Fibroblast of gingiva (primary cell): ENCODE measurements at regions not wholly inside any gene's neighbourhood (a gene's known extent, or its start where the extent isn't known, plus 50 kb on each side); places are given as distances from the start of the nearest gene placed in this dataset.
A peak's percentile ranks its signal among the peaks of the same experiment; 100 is the strongest.
"Not testable (repeated sequence)": the region's sequence is repeated elsewhere in the genome, so short reads cannot be mapped to it uniquely, and the experiment has no call there.

ENCODE experiments used
- DNase-seq: peaks from one replicate; pipeline ENCODE4 v3.0.0-alpha.2; 2011; ENCODE audit warnings: low read depth

DNA sequence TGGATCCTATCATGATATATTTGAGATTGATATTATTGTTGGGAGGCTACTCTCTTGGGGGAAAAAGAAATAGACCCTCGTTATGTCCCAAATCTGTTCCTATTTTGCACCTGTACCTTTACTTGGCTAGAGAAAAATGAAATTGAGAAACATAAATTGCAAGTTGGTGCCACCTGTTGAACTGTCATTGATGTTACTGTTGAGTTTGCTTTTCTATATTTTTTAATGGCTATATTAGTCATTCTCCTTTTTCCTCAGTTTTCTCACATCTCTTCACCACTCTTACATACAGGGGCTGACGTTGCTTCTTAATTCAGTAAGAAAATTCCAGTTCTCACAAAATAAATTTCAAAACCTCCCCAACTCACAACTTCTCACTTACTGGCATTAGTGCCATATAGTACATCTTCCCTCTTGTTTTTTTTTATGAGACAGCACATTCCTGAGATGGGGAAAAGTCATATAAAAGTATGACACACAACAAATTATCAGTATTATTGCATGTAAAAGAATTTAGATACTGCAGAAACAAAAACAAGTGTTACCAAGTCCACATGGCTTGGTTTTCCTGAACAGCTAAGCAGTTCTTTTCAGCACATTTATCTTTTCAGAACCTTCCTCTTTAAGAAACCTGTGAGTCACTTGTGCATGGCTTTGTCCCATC is 348.3 kb upstream of the DSEL start:
- DNase-seq: peak; percentile 76

DNA sequence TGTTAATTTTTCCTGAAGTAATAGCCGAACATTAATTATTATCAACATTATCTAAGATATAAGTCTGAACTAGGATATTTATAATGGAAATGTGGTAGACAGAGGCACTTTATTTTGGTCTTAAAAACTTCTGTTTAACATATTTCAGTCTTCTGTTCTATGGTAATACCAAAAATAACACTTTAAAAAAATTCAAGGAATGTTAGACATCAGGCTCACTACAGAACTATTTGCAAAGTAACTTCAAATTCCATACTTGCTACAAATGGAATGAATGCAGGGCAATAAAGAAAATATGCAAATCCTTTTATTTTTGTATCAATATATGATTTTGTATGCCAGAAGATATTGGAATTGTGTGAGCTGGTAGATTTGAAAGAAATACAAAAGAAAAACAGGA is 345.5 kb upstream of the DSEL start:
- no peak for DNase-seq

GRCh38 chr18:67854340-67854739 is 337.8 kb upstream of the DSEL start:
- peak; percentile 80 for DNase-seq

DNA sequence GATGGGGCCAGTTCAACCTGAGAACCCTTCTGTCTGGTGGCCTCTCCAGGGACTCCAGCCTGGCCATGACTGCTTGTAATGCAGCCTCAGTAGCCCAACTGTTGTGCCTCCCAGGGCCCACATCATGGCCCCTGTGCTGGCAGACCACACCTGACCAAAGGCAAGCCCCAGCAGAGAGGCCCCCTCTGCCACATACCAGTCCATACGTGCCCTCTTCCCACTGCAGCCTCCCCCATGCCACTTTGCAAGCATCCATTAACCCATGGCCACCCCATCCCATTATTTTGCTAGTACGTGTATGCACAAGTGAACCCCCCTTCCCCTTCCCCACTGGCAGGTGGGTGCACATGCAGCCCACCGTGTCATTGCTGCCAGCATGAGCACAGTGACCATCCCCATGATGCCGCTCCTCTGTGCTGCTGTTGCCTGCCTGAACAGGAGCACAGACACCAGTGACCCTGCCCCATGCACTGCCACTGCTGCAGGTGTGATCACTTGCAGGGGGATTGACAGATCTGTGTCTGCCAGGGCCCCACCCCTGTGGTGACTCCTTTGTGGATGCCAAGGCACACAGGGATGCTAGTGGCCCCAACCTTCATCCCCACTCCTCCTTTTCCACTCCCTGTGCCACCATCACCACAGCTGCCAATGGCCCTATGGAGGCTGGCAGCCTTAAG is 330.0 kb upstream of the DSEL start:
- no peak for DNase-seq

DNA sequence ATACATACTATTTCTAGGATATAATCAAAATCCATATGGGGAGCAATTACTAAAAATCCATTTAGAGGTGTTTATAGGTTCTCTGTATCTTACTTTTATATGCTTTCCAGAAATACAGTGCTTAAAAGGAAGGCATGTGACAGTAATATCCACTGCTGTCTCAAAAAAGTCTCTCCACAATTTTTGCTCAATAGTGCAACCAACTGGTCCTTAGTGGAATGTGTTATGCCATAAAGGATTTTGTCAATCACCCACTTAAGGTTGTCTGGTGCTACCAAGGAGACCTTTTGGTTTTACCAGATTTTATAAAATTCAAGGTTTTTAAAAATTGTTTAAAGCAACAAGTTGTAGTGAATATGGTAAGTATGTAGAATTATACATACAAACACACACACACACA is 328.5 kb upstream of the DSEL start:
- peak; percentile 10 for DNase-seq

DNA sequence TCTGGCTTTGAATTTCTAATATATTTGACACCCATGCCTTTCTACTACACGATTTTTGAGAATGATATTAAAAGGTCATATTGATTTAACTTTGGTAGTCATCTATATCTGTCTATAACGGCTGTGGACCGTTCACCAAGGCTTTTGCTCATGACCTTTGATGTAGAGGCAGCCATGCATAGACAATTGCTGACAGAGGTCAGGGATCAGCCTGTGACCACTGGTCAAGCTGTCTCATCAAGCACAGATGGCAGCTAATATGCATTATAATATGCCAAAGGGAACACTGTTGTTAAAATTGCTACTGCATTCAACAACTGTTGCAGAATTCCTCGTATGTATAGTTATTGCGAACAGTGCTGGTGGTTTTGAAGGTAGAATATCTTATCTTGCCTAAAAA is 323.9 kb upstream of the DSEL start:
- no peak for DNase-seq

GRCh38 chr18:67818432-67818831 is 301.9 kb upstream of the DSEL start:
- no peak for DNase-seq

GRCh38 chr18:67815280-67815679 is 298.8 kb upstream of the DSEL start:
- DNase-seq: no peak

DNA sequence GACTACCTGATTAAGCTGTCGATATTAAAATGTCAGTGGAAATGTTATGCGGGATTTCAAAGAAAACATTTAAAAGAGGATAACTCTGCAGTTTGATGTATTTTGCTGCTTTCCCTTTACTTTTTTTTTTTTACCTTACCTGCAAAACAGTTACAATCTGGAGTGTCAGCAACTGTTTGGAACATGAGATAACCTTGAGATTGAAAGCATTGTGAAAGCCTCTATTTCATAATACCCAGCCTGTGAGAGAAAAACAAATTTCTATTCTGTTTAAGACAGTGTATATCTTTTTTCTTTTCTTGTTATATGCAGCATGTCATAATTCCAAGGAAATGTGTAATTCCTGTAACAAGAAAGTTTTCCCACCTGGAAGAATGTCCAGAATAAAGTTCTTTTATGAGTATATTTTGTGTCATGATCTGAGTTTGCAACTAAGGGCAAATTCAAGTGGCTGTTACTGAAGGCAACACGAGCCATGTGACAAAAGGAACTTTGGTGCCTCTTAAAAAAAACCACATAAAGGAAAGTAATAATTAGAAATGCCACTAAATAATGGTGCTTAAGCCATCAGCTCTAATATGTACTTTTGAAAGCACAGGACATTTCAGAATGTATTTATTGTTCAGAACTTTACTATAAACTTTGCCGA is 297.0 kb upstream of the DSEL start:
- DNase-seq: no peak

GRCh38 chr18:67805261-67805660 is 288.7 kb upstream of the DSEL start:
- no peak for DNase-seq

GRCh38 chr18:67794521-67794920 is 278.0 kb upstream of the DSEL start:
- peak; percentile 5 for DNase-seq

- DNase-seq: no peak
These were observed 274.0 kb upstream of the DSEL start for GRCh38 chr18:67790527-67790926.

GRCh38 chr18:67789165-67789545 is 272.6 kb upstream of the DSEL start:
- DNase-seq: no peak

GRCh38 chr18:67788310-67789164 is 272.0 kb upstream of the DSEL start:
- no peak for DNase-seq

GRCh38 chr18:67783196-67783946 is 266.9 kb upstream of the DSEL start:
- DNase-seq: peak; percentile 71

- no peak for DNase-seq
These were observed 261.5 kb upstream of the DSEL start for GRCh38 chr18:67778016-67778415.

DNA sequence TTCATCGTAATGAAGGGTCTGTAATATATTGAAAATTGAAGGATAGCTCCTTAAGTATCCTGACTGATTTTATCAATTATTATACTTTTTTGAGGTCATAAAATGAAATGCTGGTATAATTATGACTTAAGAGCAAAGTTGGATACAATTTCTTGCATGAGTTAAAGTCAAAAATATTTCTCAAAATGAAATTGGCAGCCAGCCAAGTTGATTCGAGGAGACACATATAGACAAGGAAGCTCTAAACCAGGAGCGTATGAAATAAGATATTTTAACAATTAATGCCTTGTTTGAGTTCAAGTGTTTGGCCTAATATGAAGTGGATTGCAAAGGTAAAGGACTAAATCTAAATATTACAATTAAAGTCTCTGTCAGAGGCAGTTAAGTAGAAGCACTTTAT is 260.4 kb upstream of the DSEL start:
- DNase-seq: peak; percentile 11

DNA sequence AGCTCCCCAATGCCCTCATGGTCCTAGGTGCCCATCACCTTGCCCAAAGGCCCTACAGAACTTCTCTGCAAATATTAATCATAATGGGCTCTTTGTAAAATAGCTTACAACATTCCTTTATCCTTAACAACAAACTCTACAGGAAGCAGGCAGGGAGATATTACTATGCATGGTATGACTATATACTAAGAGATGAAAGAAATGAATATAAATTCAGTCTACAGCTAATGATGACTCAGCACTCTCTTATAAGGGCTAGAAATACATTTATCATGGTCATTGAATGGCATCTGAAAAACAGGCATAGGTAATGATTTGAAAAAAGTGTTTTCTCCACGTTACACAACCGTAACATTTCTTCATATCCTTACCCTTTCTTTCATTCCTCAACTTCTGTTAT is 254.8 kb upstream of the DSEL start:
- DNase-seq: peak; percentile 2

DNA sequence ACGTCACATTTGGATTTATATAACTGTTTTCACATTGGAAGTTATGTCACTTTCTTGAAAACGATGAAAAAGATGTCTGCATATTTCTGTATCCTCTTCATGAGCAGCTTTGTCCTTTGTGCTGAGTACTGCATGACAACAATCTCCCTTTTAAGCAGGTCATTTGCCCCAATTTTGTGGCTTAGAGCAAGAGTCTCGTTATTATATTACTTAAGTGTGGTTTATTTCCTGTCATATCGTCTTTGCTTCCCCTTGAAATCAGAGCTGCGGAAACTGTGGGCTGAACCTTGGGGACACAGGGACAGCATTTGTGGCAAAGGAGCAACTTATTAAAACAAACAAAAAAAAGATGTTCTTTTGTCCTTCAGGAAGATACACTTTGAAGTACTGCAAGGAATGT is 254.0 kb upstream of the DSEL start:
- no peak for DNase-seq

DNA sequence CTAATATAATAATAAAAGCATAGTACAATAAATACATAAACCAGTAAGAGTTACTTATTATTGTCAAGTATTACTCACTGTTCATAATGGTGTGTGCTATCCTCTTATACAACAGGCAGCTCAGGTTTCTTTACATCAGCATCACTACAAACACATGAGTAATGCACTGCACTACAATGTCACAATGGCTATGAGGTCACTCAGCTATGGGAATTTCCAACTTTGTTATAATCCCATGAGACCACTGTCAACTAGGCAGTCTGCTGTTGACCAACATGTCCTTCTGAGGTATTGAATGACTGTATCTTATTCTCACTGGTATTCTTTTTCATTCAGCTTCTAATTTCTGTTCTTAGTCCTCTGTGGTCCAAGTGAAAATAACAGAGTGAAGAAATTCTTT is 250.4 kb upstream of the DSEL start:
- DNase-seq: peak; percentile 96

DNA sequence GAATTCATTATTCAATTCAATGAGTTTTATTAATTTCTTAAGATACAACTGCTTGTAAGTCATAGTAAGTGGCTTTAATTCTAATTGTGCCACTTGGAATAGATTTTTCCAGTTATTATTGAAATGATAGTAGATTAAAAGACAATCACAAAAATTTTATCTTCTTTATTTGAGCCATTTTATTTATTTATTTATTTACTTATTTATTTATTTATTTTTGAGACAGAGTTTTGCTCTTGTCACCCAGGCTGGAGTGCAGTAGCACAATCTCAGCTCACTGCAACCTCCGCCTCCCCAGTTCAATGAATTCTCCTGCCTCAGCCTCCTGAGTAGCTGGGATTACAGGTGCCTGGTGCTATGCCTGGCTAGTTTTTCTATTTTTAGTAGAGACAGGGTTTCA is 235.7 kb upstream of the DSEL start:
- not testable (repeated sequence) for DNase-seq

DNA sequence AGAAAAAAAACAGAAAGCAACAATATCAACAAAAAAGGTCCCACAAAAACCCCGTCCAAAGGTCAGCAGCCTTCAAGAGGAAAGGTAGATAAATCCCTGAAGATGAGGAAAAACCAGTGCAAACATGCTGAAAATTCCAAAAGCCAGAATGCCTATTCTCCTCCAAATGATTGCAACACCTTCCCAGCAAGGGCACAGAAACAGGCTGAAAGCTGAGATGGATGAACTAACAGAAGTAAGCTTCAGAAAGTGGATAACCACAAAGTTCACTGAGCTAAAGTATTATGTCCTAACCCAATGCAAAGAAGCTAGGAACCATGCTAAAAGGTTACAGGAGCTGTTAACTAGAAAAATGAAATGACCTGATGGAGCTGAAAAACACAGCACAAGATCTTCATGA is 226.4 kb upstream of the DSEL start:
- DNase-seq: peak; percentile 54
